GM21526 (cell line): ENCODE measurements at regions not wholly inside any gene's neighbourhood (a gene's known extent, or its start where the extent isn't known, plus 50 kb on each side); places are given as distances from the start of the nearest gene placed in this dataset.

ENCODE experiments used
- ATAC-seq: cut with Tn5 transposase; IDR thresholded peaks from one replicate; pipeline ENCODE4 v1.9.1; 2021; ENCODE audit warnings: moderate library complexity; ENCODE audit not compliant: unreplicated experiment, low FRiP score

DNA sequence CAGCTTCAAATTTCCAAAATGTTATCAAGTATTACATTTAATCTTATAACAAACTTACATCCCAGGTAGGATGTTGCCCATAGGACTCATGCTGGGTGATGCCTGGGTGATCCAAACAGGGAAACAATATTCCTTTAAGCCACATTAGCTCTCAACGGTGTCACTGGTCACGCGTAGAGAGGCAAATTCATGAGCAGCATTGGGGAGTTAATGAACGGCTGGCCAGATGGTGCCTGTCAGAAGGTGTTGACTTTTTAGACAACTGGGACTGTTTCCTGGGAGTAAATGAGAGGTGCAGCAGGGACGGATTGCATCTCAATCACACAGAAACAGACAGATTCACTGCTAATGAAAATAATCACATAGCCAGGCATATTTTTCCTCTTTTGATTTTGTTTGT lies 83.3 kb upstream of the ID4 start:
- no peak for ATAC-seq

GRCh38 chr6:19754686-19755085 lies 82.5 kb upstream of the ID4 start:
- ATAC-seq = no peak

DNA sequence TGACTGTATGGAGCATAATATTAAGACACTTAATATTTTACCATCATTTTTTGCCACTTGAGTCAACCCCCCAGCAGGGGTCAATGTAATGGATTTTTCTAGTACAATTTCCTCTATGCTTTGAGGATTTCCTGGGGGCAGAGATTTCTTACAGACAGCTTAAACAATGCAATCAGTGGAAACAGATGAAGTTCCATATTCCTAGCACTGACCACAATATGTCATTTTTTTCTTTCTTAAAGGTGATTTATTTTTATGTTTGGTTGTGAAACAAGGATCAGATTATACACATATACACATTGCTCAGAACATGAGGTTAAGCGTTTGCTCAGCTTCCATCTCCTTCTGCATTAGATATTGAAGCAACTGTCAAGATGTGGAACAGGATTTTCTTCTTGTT lies 82.0 kb upstream of the ID4 start:
- no peak for ATAC-seq

DNA sequence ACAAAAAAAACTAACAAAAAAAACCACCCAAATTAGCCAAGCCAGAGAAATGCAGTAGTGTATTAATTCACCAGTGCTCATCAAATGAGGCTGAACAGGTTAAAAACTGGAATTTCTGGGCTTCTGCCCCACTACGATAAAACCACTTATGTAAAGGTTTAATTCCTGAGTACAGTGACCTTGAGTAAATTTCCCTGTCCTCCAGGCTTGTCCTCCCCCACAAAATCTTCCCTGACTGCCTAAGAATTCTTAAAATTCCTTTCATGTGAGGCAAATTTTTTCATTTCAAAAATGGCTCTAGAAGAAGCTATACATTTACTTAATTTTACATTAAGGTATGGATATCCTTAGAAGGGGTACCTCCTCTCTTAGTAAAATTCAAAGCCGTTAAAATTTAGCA lies 80.1 kb upstream of the ID4 start:
- ATAC-seq = no peak

- ATAC-seq = no peak
Observed at GRCh38 chr6:19759117-19759880, 77.9 kb upstream of the ID4 start.

DNA sequence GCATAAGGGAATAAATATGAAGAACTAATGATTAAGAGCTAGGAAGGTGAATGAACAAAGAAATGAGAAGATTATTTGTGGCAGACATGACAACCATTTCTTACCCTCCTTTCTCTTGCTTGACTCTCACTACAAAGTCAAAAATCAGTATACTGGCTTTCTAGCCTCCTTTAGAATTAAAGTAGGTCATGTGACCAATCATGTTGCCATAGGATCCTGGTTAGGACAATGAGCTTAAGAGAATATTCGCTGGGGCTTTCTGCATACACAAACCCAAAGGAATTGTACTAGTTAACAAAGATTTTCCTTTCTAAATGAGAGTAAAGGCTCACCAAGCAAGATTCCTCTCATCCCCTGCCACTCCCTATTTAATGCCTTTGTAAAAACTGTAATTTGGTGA lies 76.0 kb upstream of the ID4 start:
- ATAC-seq = no peak

DNA sequence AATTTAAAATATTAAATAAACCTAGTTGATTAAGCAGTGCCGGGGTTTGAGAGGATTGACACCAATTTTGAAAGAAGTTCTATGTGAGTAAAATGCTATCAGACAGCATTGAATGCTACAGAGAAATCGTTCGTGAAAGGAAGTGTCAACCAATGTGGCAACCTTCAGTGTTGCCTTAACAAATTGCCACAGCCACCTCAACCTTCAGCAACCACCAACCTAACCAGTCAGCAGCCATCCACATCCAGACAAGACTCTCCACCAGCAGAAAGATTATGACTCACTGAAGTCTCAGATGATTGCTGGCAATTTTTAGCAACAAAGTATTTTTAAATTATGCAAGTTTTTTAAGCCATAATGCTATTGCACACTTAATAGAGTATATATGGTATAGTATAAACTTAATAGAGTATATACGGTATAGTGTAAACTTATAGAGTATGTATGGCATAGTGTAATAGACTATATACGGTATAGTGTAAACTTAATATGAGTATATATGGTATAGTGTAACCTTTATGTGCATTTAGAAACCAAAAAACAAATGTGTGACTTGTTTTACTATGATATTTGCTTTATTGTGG lies 65.3 kb upstream of the ID4 start:
- ATAC-seq = no peak

DNA sequence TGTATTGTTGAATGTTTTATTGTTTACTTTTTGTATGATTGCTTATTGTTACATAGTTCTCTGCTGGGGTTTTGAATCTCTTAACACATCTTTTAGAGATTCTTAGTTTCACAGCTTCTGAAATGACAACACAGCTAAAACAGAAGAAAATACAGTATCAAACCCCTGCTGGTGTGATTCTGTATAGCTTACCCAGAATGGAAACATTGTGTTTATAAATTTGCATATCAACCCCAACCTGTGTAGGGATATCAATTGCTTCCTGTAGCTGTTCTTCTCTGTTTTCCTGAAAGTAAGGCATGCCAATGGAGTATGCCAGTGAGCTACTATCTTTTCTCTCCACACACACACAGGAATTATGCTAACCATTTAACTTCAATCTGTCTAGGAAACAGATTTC lies 64.3 kb upstream of the ID4 start:
- ATAC-seq = no peak

DNA sequence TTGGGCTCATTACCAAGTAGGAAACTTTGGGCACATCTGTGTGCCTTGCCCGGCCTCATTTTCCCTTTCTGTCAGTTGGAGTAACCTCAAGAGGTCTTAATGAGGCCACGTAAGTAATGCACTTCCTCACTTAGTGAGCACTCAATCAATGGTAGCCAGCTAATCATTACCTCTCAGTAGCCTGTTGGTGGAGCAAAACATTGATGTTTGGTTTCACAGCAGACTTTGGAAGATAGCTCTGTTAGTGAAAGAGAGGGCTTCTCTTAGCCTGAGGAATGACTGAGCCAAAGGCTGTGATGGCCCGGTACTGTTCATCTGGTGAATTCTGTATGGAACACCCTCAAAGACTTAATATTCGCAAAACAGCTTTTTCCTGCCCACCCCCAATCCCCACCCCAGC lies 55.9 kb upstream of the ID4 start:
- no peak for ATAC-seq

GRCh38 chr6:19782588-19782987 lies 54.6 kb upstream of the ID4 start:
- ATAC-seq = no peak
